KMS-11 (cell line): ENCODE measurements at regions not wholly inside any gene's neighbourhood (a gene's known extent, or its start where the extent isn't known, plus 50 kb on each side); places are given as distances from the start of the nearest gene placed in this dataset.

ENCODE experiments used
- H2AFZ ChIP-seq: fragments of 200-600 bp; sonication (generic); 2 replicates; pipeline ENCODE4 v1.6.1; 2016; ENCODE audit warnings: antibody characterized with exemption, mixed run types, low read depth
- H3K27ac ChIP-seq: fragments of 200-600 bp; sonication (generic); 2 replicates; pipeline ENCODE4 v1.6.1; 2016; ENCODE audit warnings: mild to moderate bottlenecking, mixed run types
- H3K27me3 ChIP-seq: fragments of 200-600 bp; sonication (generic); 2 replicates; pipeline ENCODE4 v1.6.1; 2017; ENCODE audit warnings: mild to moderate bottlenecking, low read depth, mixed run types, moderate library complexity; ENCODE audit not compliant: insufficient read depth
- H3K36me3 ChIP-seq: fragments of 200-600 bp; sonication (generic); 2 replicates; pipeline ENCODE4 v1.6.1; 2017; ENCODE audit warnings: mild to moderate bottlenecking, mixed run types; ENCODE audit not compliant: insufficient read depth
- H3K4me1 ChIP-seq: fragments of 200-600 bp; sonication (generic); 2 replicates; pipeline ENCODE4 v1.6.1; 2016; ENCODE audit warnings: mild to moderate bottlenecking, low read depth, mixed run types; ENCODE audit not compliant: poor library complexity, severe bottlenecking
- H3K4me2 ChIP-seq: fragments of 200-600 bp; sonication (generic); 2 replicates; pipeline ENCODE4 v1.7.0; 2016; ENCODE audit warnings: mild to moderate bottlenecking, mixed run types
- H3K4me3 ChIP-seq: fragments of 200-600 bp; sonication (generic); IDR thresholded peaks from 2 replicates; pipeline ENCODE4 v1.6.1; 2017; ENCODE audit warnings: low read depth, low read length, mixed read lengths; ENCODE audit not compliant: insufficient read depth
- H3K79me2 ChIP-seq: fragments of 200-600 bp; sonication (generic); 2 replicates; pipeline ENCODE4 v1.6.1; 2016; ENCODE audit warnings: low read depth, mixed run types; ENCODE audit not compliant: insufficient read depth
- H3K9ac ChIP-seq: fragments of 200-600 bp; sonication (generic); 2 replicates; pipeline ENCODE4 v1.6.1; 2016; ENCODE audit warnings: mild to moderate bottlenecking, mixed run types
- H4K20me1 ChIP-seq: fragments of 200-600 bp; sonication (generic); 2 replicates; pipeline ENCODE4 v1.6.1; 2016; ENCODE audit warnings: mild to moderate bottlenecking, mixed run types; ENCODE audit not compliant: insufficient read depth
- CTCF ChIP-seq: fragments of 200-600 bp; sonication (generic); conservative IDR thresholded peaks from 2 replicates; pipeline ENCODE4 v1.6.1; 2017; ENCODE audit warnings: low read depth, mild to moderate bottlenecking, antibody characterized with exemption, low read length, moderate library complexity, mixed read lengths

- Histone ChIP-seq H3K4me1 (no peaks in the 10 kb centered on the region), H4K20me1 (no peaks in the 10 kb centered on the region), H3K79me2 (no peaks in the 10 kb centered on the region), H3K27ac (no peak overlapping the region), H2AFZ (no peak overlapping the region), H3K36me3 (no peaks in the 10 kb centered on the region), H3K9ac (no peak overlapping the region), H3K4me2 (no peak overlapping the region), H3K4me3 (no peak overlapping the region), H3K27me3 (no peaks in the 10 kb centered on the region)
- TF ChIP-seq CTCF, result no peak
Measured at GRCh38 chr5:54825005-54825404, 160.4 kb downstream of the ESM1 start.

- H3K27me3 ChIP-seq, result no peaks in the 10 kb centered on the region
- H2AFZ ChIP-seq, result no peak overlapping the region
- no peaks in the 10 kb centered on the region for H4K20me1 ChIP-seq
- no peaks in the 10 kb centered on the region for H3K36me3 ChIP-seq
- TF ChIP-seq CTCF, result no peak
- no peaks in the 10 kb centered on the region for H3K79me2 ChIP-seq
- H3K27ac ChIP-seq, result no peak overlapping the region
- no peak overlapping the region for H3K4me3 ChIP-seq
- H3K4me2 ChIP-seq, result no peak overlapping the region
- no peak overlapping the region for H3K9ac ChIP-seq
- H3K4me1 ChIP-seq, result no peaks in the 10 kb centered on the region
Measured at GRCh38 chr5:54823006-54823405, 162.4 kb downstream of the ESM1 start.

- Histone ChIP-seq H4K20me1 (no peaks in the 10 kb centered on the region), H3K27me3 (no peaks in the 10 kb centered on the region), H3K36me3 (no peaks in the 10 kb centered on the region), H3K4me1 (no peaks in the 10 kb centered on the region), H3K4me2 (no peak overlapping the region), H3K27ac (no peak overlapping the region), H3K4me3 (no peak overlapping the region), H2AFZ (no peak overlapping the region), H3K9ac (no peak overlapping the region), H3K79me2 (no peaks in the 10 kb centered on the region)
- no peak for TF ChIP-seq CTCF
Measured at GRCh38 chr5:54822324-54822687, 163.1 kb downstream of the ESM1 start.

GRCh38 chr5:54821445-54822323 is 163.7 kb downstream of the ESM1 start:
- Histone ChIP-seq H3K4me2 (no peak overlapping the region), H3K36me3 (no peaks in the 10 kb centered on the region), H2AFZ (no peak overlapping the region), H4K20me1 (no peaks in the 10 kb centered on the region), H3K4me3 (no peak overlapping the region), H3K27me3 (no peaks in the 10 kb centered on the region), H3K4me1 (no peaks in the 10 kb centered on the region), H3K79me2 (no peaks in the 10 kb centered on the region), H3K9ac (no peak overlapping the region), H3K27ac (no peak overlapping the region)
- no peak for TF ChIP-seq CTCF
